ENCODE measurements at regions not wholly inside any gene's neighbourhood (a gene's known extent, or its start where the extent isn't known, plus 50 kb on each side); places are given as distances from the start of the nearest gene placed in this dataset.

DNA sequence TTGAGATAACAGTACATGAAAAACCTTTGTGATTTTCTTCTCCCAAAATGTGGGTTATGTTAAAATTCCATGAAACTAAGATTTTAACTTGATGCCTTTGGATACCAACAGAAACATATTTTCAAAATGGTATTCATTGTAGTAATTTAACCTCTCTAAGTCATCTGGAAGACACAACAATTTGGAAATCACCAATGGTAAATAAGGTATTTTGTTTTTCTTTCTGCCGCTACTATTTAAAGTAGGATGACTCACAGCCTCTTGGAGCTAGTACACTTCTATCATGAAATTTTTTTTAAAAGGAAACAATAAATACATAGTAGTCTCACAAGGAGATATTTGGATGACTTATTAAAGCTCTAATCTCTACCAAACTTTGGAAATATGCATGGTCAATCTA lies 291.6 kb upstream of the VEPH1 start:
- DNase-seq = no peak

GRCh38 chr3:157793745-157794144 lies 290.5 kb upstream of the VEPH1 start:
- no peak for DNase-seq

GRCh38 chr3:157789162-157789561 lies 285.9 kb upstream of the VEPH1 start:
- no peak for DNase-seq

GRCh38 chr3:157786618-157787017 lies 283.4 kb upstream of the VEPH1 start:
- DNase-seq = no peak

GRCh38 chr3:157786211-157786610 lies 283.0 kb upstream of the VEPH1 start:
- DNase-seq = no peak

DNA sequence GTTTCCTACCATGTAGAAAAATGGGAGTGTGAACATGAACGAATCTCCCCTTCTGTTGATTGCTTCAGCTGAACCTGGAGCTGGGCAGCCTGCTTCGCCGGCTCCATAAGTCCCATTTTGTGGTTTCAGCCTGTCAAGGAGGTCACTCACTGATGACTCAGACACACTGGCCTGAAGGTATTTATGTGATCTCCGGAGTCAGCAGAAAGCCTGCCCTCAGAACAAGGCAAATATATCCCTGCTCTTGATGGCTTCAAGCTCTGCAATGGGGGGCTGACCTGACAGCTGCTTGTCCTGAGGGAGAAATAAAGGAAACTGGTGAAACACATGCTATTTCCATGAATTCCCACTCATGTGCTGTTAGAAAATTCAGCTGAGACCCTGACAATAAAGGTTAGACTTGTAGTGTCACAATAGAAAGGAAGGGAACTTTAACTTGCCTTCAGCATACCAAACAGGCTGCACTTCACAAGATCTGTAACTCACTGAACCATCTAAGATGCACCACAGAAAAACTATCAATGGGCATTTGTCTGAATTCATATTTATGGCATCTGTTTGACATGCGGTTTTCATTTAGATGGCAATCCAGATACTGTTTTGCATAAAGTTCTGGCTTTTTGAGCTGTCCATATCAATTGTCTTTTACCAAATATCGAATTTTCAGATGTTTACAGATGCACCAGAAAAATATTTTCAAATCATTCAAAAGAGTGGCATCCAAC lies 282.0 kb upstream of the VEPH1 start:
- DNase-seq = no peak

GRCh38 chr3:157782236-157782635 lies 279.0 kb upstream of the VEPH1 start:
- no peak for DNase-seq

DNA sequence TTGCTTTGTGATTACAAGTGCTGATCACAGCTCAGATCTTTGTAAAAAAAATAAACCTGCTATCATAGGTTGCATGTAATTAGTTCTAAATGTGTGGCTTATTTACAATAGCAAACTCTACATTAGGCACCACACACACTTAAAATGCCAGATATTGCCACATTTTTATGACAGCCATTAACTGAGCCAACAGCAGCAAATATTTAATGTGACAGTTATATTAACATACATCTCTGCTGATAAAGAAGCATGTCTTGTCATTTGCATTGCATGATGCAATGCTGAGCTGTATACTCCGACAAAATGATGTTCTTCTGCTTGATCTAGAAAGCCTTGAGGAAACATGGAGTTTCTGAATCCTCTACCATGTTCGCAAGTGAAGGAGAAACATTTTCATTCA lies 273.6 kb upstream of the VEPH1 start:
- DNase-seq = no peak

GRCh38 chr3:157775446-157775845 lies 272.2 kb upstream of the VEPH1 start:
- no peak for DNase-seq

DNA sequence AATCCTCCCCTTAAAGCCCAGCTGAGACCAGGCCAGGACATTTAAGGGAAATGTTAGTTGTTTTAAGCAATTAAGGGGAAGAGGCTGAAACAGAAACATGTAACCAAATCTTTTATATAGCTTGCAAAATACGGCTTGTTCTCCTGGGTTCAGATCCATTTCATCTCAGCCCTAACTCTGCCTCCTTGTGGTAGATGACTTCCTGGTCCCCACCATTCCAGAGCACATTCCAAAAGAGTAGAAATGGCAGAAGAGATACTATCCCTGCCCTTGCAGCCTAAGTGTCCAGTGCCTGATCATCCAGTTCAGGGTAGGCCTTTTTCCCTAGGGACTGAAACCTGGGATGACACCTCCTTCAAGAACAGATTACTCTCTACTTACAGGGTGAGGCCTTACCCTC lies 266.2 kb upstream of the VEPH1 start:
- DNase-seq = no peak

DNA sequence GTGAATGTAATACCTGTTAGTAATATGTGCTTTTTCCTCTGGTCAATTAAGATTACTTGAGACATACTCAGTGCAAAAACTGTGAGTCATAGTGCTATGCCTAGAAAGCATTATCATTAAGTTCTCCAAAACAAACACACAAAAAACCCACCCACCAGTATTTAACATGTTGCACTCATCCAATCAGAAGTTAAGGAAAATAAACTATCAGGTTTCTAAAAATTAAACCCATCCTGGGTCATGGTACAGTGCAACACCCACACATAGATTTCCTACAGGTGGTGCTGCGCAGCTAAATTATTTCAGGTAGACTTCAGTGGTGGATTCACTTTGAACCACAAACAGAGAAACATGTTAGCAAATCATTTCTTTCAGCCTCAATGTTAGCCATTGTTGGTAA lies 264.4 kb upstream of the VEPH1 start:
- DNase-seq = no peak

DNA sequence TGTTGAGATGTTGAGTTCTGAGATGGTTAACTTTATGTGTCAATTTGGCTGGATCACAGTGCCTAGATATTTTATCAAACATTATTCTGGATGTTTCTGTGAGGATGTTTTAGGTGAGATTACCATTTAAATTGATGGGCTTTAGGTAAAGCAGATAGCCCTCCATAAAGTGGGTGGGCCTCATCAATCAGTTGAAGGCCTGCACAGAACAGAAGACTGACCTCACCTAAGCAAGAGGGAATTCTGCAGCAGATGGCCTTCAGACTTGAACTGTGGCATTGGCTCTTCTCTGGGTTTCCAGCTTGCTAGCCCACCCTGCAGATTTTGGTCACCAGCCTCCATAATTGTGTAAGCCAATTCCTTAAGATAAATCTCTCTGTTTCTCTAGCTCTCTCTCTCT lies 260.4 kb upstream of the VEPH1 start:
- DNase-seq = no peak

- DNase-seq = no peak
Observed at GRCh38 chr3:157759311-157759710, 256.1 kb upstream of the VEPH1 start.

DNA sequence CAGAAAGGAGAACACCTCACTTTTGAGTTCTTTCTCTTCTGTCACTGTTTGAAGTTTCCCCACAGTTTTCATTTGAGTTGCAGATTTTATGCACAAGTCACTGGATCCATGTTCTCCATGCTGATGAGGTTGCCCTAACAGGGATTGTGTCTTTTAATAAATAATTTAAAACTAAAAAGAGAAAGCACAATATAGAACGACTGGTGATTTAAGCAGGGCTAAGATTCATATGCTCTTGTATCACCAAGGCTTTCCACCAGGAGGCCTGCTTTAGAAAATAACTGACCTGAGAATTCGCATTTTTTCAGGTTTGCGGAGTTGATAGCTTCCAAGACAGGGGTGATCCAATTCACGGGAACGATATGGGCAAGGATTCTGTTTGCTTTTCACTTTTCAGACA lies 252.0 kb upstream of the VEPH1 start:
- DNase-seq = no peak

- no peak for DNase-seq
Observed at GRCh38 chr3:157754451-157754850, 251.2 kb upstream of the VEPH1 start.

GRCh38 chr3:157753787-157754136 lies 250.5 kb upstream of the VEPH1 start:
- no peak for DNase-seq

- no peak for DNase-seq
Observed at GRCh38 chr3:157752956-157753786, 250.0 kb upstream of the VEPH1 start.

DNA sequence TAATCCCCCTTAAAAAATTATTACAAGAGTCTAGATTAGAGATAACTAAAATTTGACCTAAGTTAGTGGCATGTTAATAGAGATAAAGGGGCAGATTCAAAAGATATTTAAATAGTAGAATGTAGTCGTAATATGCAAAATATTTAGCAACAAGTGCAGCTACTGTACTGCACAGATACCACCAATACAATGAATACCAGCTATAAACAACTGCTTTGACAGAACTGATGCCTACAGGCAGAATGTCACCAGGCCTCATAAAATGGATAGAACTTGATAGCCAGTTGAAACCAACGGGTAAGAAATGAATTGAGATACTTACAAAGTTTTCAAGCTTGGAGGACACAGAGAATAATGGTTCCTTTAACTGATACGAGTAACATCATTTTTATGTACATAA lies 249.3 kb upstream of the VEPH1 start:
- no peak for DNase-seq

- DNase-seq = no peak
Observed at GRCh38 chr3:157751386-157751785, 248.2 kb upstream of the VEPH1 start.

DNA sequence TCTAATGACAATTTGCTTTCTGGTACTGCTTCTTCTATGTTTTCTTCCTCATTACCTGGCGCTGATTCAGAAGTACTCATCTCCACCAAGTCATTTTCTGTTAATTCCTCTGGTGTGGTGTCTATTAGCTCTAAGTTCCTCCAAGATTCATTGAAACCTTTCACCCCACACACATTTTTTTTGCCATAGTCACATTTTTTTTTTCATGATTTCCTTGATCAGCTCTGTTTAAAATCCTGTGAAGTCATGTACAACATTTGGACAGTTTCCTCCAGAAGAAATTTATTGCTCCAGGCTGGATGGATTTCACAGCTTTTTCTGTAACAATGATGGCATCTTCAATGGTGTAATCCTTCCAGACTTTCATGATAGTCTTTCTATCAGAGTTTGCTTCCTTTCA lies 243.2 kb upstream of the VEPH1 start:
- DNase-seq = no peak

DNA sequence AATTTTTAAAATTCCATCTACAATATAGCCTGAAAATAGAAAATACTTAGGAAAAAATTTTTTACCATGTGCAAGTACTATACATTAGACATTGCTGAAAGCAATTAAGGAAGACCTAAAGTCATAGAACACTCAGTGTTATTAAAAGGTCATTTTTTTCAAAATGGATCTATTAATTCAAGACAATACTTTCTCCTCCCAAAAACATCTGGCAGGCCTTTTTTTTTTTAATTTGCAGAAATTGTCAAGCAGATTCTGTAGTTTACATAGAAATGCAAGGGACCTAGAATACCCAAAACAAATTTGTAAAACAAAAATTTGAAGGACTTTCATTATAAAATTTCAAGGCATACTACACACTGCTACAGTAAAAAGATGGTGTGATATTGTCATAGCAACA lies 238.4 kb upstream of the VEPH1 start:
- no peak for DNase-seq

DNA sequence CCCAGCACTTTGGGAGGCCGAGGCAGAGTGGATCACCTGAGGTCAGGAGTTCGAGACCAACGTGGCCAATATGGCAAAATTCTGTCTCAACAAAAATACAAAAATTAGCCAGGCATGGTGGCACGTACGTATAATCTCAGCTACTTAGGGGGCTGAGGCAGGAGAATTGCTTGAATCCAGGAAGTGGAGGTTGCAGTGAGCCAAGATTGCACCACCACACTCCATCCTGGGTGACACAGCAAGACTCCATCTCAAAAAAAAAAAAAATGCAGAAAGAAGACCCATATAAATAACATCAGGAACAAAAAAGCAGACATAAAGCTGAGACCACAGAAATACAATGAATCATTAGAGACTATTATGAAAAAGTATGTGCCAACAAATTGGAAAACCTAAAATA lies 235.2 kb upstream of the VEPH1 start:
- DNase-seq = no peak

GRCh38 chr3:157718800-157719199 lies 215.6 kb upstream of the VEPH1 start:
- DNase-seq = no peak

GRCh38 chr3:157713101-157713500 lies 209.9 kb upstream of the VEPH1 start:
- no peak for DNase-seq

- DNase-seq = no peak
Observed at GRCh38 chr3:157705258-157705657, 202.0 kb upstream of the VEPH1 start.
